HG02885 (cell line): ENCODE measurements at regions not wholly inside any gene's neighbourhood (a gene's known extent, or its start where the extent isn't known, plus 50 kb on each side); places are given as distances from the start of the nearest gene placed in this dataset.
"Not testable (repeated sequence)": the region's sequence is repeated elsewhere in the genome, so short reads cannot be mapped to it uniquely, and the experiment has no call there.

ENCODE experiments used
- ATAC-seq: cut with Tn5 transposase; IDR thresholded peaks from one replicate; pipeline ENCODE4 v1.9.1; 2021; ENCODE audit warnings: mild to moderate bottlenecking; ENCODE audit not compliant: unreplicated experiment, poor library complexity

DNA sequence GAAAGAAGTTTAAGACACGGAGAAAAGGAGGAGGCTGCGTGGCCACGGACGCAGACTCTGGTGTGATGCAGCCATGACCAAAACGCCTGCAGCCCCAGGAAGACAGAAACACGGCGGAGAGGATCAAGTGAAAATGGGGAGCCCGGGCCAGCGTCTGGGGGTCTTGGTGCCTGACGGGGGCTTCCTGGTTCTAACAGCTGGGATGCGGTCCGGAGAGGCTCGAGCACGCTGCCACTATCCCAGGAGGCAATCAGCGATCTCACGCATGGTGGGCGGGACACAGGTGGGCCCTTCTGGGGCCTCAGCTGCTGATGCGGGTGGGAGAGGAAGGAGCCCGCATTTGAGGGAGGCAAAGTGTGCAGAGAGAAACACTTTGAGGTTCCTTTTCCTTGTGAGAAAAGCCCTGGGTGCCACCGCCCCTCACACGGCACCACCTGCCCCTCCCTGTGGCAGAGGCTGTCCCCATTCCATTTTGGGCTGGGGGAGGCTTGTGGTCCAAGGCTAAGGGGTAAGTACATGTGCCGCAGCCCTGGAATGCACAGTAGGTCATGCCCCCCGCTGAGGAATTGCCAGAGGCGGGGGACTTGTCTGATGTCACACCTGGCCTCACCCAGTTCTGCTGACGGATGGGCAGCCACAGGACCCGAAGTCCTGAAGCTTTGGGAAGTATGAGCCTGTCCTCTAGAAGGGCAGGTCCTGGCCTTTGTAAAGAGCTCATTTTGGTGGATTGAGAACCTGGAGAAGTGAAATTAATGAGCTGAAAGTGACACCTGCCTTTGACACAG, 121.7 kb upstream of the ZNF469 start:
- ATAC-seq, result not testable (repeated sequence)

GRCh38 chr16:88261814-88262605, 120.7 kb upstream of the ZNF469 start:
- not testable (repeated sequence) for ATAC-seq

DNA sequence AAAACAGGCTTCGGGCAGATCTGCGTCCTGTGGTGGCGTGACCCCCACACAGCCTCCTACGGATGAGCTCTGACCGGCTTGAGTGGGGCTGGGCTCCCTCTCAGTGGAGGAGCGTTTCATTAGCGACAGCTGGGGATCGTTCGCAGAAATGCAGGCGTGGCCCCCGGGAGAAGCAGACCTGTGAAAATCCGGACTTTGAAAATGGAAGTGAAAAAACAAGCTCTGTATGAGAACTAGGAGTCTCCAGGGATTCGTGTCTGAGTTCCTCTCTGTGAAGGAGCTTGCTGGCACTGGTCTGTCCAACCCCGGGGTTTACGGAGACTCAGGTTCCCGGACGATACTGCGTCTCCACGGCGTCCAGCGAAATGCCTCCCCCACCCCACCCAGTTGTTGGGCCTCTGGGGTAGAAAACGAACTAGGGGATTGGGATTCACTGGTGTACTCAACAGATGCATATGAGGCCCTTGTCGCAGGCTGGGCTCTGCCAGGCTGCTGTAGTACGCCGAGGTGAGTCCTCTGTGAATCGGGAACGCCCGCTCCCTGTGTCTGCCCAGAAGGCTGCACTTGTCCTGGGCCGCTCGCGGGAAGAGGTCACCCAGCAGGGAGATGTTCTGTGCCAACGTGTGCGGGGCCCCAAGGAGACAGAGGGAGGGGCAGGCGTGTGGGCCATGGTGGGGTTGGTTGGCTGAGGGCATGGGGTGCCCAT, 119.7 kb upstream of the ZNF469 start:
- not testable (repeated sequence) for ATAC-seq

DNA sequence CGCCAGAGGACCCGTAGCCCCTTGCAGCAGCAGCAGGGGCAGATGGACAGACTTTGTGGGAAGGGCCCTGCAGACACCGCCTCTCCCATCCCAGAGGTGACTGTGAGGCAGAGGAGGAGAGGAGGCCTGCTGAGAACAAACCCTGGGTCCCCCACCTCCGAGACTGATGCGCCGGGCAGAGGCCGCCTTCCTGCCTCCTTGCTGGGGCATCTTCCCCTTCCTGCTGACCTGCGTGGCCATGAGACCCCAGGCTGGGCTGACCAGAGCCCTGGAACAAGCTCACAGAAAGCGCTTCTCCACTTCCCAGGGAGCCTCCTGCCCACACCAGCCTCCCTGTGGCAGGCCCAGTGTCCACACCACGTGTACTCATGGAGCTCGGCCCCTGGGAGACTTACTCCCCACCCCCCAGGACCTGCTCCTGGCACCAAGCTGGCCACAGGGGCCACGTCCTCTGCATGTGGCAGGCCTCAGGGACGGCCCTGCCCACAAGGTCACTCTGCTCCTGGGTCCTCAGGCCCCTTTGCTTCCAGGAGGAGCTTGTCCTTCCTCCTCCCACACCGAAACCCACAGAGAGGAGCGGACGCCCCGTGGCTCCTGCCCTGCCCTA, 119.0 kb upstream of the ZNF469 start:
- not testable (repeated sequence) for ATAC-seq

GRCh38 chr16:88264641-88265285, 118.0 kb upstream of the ZNF469 start:
- peak; percentile 62 for ATAC-seq

GRCh38 chr16:88265286-88265938, 117.3 kb upstream of the ZNF469 start:
- peak; percentile 27 for ATAC-seq

GRCh38 chr16:88266036-88266435, 116.7 kb upstream of the ZNF469 start:
- not testable (repeated sequence) for ATAC-seq

- not testable (repeated sequence) for ATAC-seq
These were observed 115.7 kb upstream of the ZNF469 start for GRCh38 chr16:88266935-88267551.

DNA sequence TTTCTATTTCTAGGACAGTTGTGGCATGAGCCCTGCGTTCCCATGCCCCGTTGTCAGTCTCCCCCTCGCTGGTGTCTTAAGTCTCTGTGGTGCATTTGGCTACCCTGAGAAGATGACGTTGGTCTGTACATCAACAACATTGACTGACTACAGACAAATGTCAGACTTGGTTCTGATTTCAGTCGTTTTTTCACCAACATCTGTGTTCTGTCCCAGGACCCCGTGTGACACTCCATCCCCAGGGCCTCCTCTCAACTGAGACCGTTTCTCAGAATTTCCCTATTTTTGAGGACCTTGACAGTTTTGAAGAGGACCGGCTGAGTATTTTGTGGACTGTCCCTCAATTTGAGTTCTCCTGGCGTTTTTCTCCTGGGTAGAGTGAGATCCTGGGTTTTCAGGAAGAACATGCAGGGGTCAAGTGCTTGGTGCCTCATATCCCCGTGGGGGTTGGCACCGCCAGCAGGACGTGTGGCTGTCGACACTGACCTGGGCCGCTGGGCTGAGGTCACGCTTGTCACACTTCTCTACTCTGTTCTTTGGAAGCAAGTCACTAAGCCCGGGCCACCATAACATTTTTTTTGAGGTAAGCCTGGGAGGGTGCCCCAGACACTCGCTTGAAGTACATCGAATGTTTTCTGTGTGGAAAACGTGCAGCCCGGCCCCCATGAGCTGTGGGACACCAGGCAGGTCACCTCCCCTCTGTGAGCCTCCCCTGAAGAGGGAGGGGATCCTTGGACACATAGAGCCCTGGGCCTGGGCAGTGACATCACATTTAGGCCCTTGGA, 114.4 kb upstream of the ZNF469 start:
- ATAC-seq, result not testable (repeated sequence)

DNA sequence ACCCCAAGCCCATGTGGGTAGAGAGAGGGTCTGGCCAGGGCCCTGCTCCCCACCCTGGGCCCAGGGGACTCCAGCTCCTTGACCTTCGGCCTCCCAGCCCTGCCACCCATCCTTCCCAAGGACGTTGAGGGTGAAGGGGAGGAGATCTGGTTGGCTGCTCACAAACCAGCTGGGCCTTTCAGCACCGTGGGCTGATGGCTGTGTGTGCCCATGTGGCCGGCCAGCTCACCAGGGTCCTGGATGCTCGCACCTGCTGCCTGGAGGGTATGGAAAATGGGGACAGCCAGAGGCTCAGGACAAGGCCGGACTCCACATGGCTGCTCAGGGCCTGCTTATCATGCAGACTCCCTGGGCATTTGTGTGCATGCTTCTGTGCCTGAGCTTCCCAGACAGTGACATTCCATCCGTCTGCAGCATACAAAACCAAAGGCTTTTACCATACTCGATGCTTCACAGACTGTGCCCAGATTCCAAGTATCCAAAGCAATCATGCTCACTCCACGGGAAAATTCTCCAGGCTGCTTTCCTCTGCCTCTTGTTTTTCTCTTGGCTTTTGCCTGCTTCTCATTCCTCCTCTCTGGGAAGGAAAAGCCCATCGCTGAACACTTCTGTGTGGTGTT, 112.5 kb upstream of the ZNF469 start:
- not testable (repeated sequence) for ATAC-seq

GRCh38 chr16:88271296-88271695, 111.5 kb upstream of the ZNF469 start:
- ATAC-seq, result not testable (repeated sequence)

DNA sequence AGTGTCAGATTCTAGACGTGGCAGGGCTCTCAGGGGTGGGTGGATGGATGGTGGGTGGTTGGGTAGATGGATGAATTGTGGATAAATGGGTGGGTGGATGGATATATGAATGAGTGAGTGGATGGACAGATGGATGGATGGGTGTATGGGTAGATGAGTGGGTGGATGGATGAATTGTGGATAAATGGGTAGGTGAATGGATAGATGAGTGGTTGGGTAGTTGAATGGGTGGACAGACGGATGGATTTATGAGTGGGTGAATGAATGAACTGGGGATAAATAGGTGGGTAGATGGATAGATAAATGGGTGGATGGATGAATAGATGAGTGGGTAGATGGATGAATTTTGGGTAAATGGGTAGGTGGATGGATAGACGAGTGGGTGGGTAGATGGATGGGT, 111.0 kb upstream of the ZNF469 start:
- not testable (repeated sequence) for ATAC-seq

GRCh38 chr16:88272437-88272836, 110.3 kb upstream of the ZNF469 start:
- ATAC-seq, result not testable (repeated sequence)

DNA sequence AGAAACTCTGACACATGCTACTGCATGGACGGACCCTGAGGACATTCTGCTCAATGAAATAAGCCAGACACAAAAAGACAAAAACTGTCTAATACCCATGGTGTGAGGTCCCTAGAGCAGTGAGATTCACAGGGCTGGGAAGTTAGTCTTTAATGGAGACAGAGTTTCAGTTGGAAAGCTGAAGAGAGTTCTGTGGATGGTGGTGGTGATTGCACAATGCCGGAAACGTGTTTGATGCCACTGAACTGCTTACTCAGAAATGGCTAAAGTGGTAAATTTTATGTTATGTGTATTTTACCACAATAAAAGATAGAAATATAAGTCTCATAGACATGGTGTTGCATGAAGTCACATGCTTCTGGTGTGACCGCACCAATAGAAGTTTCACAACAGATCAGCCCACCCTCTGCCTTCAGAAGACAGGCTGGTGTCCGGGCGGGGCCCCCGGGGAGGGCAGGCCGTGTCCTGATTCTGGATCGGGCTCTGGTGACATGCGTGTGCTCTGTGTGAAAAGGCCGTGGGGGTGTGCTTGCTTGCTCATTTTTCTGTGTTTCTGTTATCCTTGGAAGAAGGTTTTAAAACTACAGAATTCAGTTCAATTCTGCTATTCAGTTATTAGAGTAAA, 108.5 kb upstream of the ZNF469 start:
- ATAC-seq, result not testable (repeated sequence)

GRCh38 chr16:88274847-88275246, 107.9 kb upstream of the ZNF469 start:
- no peak for ATAC-seq

DNA sequence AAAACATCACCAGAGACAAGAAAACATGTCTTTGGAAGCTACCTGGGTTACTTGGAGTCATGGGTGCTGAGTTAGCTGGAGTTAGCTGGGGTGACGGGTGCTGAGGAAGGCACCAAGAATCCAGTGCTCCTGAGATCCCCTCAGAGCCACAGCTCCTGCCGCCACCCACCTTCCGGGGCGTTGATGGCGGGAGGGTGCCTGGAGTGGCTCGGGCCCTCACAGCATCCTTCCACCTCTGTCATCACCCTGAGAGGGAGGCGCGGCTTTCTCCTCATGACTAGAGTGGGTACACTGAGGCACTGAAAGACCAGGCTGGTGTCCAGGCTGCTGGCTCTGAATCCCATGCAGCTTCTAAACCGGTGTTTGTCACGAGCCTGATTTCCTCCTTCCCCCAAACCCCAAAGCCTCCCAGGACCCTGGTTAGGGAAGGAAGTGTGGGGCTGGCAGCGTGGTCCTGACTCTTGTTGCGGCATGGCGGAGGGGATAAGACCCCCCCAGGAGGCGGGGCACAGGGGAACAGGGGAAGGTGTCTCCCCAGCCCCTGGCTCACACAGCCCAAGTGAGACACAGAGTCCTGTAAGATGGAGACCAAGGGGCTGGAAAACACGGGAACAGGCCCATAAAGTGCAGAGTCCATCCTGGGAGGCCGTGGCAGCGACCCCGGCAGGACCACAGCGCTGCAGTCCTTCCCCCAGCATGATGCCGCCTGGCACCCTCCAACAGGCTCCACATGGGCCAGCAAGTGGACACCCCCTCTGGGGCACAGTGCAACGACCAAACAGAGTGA, 107.2 kb upstream of the ZNF469 start:
- ATAC-seq, result not testable (repeated sequence)
